Neural progenitor cell (in vitro differentiated cells): ENCODE measurements at regions not wholly inside any gene's neighbourhood (a gene's known extent, or its start where the extent isn't known, plus 50 kb on each side); places are given as distances from the start of the nearest gene placed in this dataset.

Source experiments
- DNase-seq: peaks from one replicate; pipeline ENCODE4 v3.0.0-alpha.2; 2016; ENCODE audit warnings: low spot score
- H2AFZ ChIP-seq: fragments of 200-600 bp; sonication (generic); replicated peaks from 2 replicates; pipeline ENCODE4 v1.6.1; 2016; ENCODE audit warnings: antibody characterized with exemption
- H3F3A ChIP-seq: fragments of 200-600 bp; sonication (generic); 2 replicates; pipeline ENCODE4 v1.6.1; 2016; ENCODE audit warnings: antibody characterized with exemption, low read depth
- H3K27ac ChIP-seq: fragments of 200-600 bp; sonication (generic); 2 replicates; pipeline ENCODE4 v1.5.1; 2016; ENCODE audit warnings: mild to moderate bottlenecking
- H3K27me3 ChIP-seq: fragments of 200-600 bp; sonication (generic); 2 replicates; pipeline ENCODE4 v1.6.1; 2016; ENCODE audit warnings: mild to moderate bottlenecking, moderate library complexity
- H3K36me3 ChIP-seq: fragments of 200-600 bp; sonication (generic); 2 replicates; pipeline ENCODE4 v1.5.1; 2016
- H3K4me1 ChIP-seq: fragments of 200-600 bp; sonication (generic); 2 replicates; pipeline ENCODE4 v1.6.1; 2016; ENCODE audit warnings: mixed run types
- H3K4me2 ChIP-seq: fragments of 200-600 bp; sonication (generic); 2 replicates; pipeline ENCODE4 v1.6.1; 2016
- H3K4me3 ChIP-seq: fragments of 200-600 bp; sonication (generic); 2 replicates; pipeline ENCODE4 v1.5.1; 2016
- H3K79me2 ChIP-seq: fragments of 200-600 bp; sonication (generic); 2 replicates; pipeline ENCODE4 v1.6.1; 2016; ENCODE audit warnings: low read depth
- H3K9ac ChIP-seq: fragments of 200-600 bp; sonication (generic); 2 replicates; pipeline ENCODE4 v1.6.1; 2016
- H3K9me3 ChIP-seq: fragments of 200-600 bp; sonication (generic); 2 replicates; pipeline ENCODE4 v1.5.1; 2016; ENCODE audit warnings: low read depth
- H4K20me1 ChIP-seq: fragments of 200-600 bp; sonication (generic); 2 replicates; pipeline ENCODE4 v1.6.1; 2016; ENCODE audit warnings: low read depth
- H3K27ac Mint-ChIP-seq: 3 replicates; pipeline ENCODE4 v1.8.0; 2021; ENCODE audit warnings: mixed read lengths
- H3K27me3 Mint-ChIP-seq: 2 replicates; pipeline ENCODE4 v1.8.0; 2022; ENCODE audit warnings: low read depth, mild to moderate bottlenecking, inconsistent platforms, moderate library complexity, mixed read lengths; ENCODE audit not compliant: insufficient read depth
- H3K36me3 Mint-ChIP-seq: 3 replicates; pipeline ENCODE4 v1.8.0; 2021; ENCODE audit warnings: mixed read lengths
- H3K4me1 Mint-ChIP-seq: 3 replicates; pipeline ENCODE4 v1.8.0; 2021; ENCODE audit warnings: mixed read lengths
- H3K4me3 Mint-ChIP-seq: 3 replicates; pipeline ENCODE4 v1.8.0; 2021; ENCODE audit warnings: mild to moderate bottlenecking, moderate library complexity, mixed read lengths
- H3K9me3 Mint-ChIP-seq: 3 replicates; pipeline ENCODE4 v1.8.0; 2020; ENCODE audit warnings: mixed read lengths
- CTCF ChIP-seq: fragments of 200-600 bp; sonication (generic); IDR thresholded peaks from 2 replicates; pipeline ENCODE4 v1.5.1; 2017; ENCODE audit warnings: antibody characterized with exemption, mild to moderate bottlenecking
- EZH2 ChIP-seq: fragments of 200-600 bp; sonication (generic); IDR thresholded peaks from 2 replicates; pipeline ENCODE4 v1.6.1; 2017; ENCODE audit warnings: antibody characterized with exemption, mild to moderate bottlenecking, moderate library complexity
- EZH2phosphoT487 ChIP-seq: fragments of 200-600 bp; sonication (generic); IDR thresholded peaks from 2 replicates; pipeline ENCODE4 v1.6.1; 2017; ENCODE audit warnings: antibody characterized with exemption

GRCh38 chr21:39025198-39025597 lies 158.1 kb downstream of the PSMG1 start:
- Mint-ChIP-seq H3K4me3 (no peak overlapping the region), H3K36me3 (no peaks in the 10 kb centered on the region), H3K27me3 (peaks cover under 1% of the 10 kb centered on the region), H3K4me1 (peaks cover 31% of the 10 kb centered on the region), H3K27ac (no peak overlapping the region), H3K9me3 (peaks cover 2% of the 10 kb centered on the region)
- H3K27me3 ChIP-seq, result no peaks in the 10 kb centered on the region
- H3K27ac ChIP-seq, result no peak overlapping the region
- no peaks in the 10 kb centered on the region for H3K9me3 ChIP-seq
- H3K9ac ChIP-seq, result no peak overlapping the region
- no peaks in the 10 kb centered on the region for H3K79me2 ChIP-seq
- no peak for TF ChIP-seq EZH2phosphoT487
- no peak for TF ChIP-seq EZH2
- no peak for TF ChIP-seq CTCF
- peaks cover 15% of the 10 kb centered on the region for H3K4me1 ChIP-seq
- H2AFZ ChIP-seq, result no peak overlapping the region
- H3K4me2 ChIP-seq, result no peak overlapping the region
- no peaks in the 10 kb centered on the region for H4K20me1 ChIP-seq
- H3F3A ChIP-seq, result no peaks in the 10 kb centered on the region
- no peak overlapping the region for H3K4me3 ChIP-seq
- DNase-seq, result no peak
- H3K36me3 ChIP-seq, result no peaks in the 10 kb centered on the region

- no peak overlapping the region for H3K27ac Mint-ChIP-seq
Observed at GRCh38 chr21:39024538-39024937, 158.7 kb downstream of the PSMG1 start.

GRCh38 chr21:39022863-39023693 lies 160.2 kb downstream of the PSMG1 start:
- Histone ChIP-seq H3K27me3 (no peaks in the 10 kb centered on the region), H4K20me1 (no peaks in the 10 kb centered on the region), H3K9ac (no peak overlapping the region), H3K36me3 (no peaks in the 10 kb centered on the region), H3K4me1 (peaks cover 15% of the 10 kb centered on the region), H3K79me2 (no peaks in the 10 kb centered on the region), H3F3A (no peaks in the 10 kb centered on the region), H3K4me3 (no peak overlapping the region), H3K9me3 (no peaks in the 10 kb centered on the region), H2AFZ (no peak overlapping the region), H3K4me2 (no peak overlapping the region), H3K27ac (no peak overlapping the region)
- peaks cover 33% of the 10 kb centered on the region for H3K4me1 Mint-ChIP-seq
- peaks cover 2% of the 10 kb centered on the region for H3K9me3 Mint-ChIP-seq
- H3K27me3 Mint-ChIP-seq, result peaks cover 3% of the 10 kb centered on the region
- no peaks in the 10 kb centered on the region for H3K36me3 Mint-ChIP-seq
- H3K27ac Mint-ChIP-seq, result no peak overlapping the region
- DNase-seq, result no peak
- H3K4me3 Mint-ChIP-seq, result no peak overlapping the region
- TF ChIP-seq EZH2phosphoT487 (no peak), CTCF (peak; percentile 43), EZH2 (no peak)

More at GRCh38 chr21:39024538-39024937, 158.7 kb downstream of the PSMG1 start:
- no peaks in the 10 kb centered on the region for H3K9me3 ChIP-seq
- H3K27ac ChIP-seq, result no peak overlapping the region
- no peaks in the 10 kb centered on the region for H3K79me2 ChIP-seq
- H3K4me1 ChIP-seq, result peaks cover 15% of the 10 kb centered on the region
- Mint-ChIP-seq H3K4me1 (peaks cover 34% of the 10 kb centered on the region), H3K27me3 (peaks cover 3% of the 10 kb centered on the region), H3K36me3 (no peaks in the 10 kb centered on the region), H3K4me3 (no peak overlapping the region), H3K9me3 (peaks cover 2% of the 10 kb centered on the region)
- H3K27me3 ChIP-seq, result no peaks in the 10 kb centered on the region
- H3K4me2 ChIP-seq, result no peak overlapping the region
- no peaks in the 10 kb centered on the region for H3F3A ChIP-seq
- H3K9ac ChIP-seq, result no peak overlapping the region
- no peak overlapping the region for H3K4me3 ChIP-seq
- no peak for TF ChIP-seq CTCF
- TF ChIP-seq EZH2, result no peak
- TF ChIP-seq EZH2phosphoT487, result no peak
- no peak overlapping the region for H2AFZ ChIP-seq
- H3K36me3 ChIP-seq, result no peaks in the 10 kb centered on the region
- no peak for DNase-seq
- no peaks in the 10 kb centered on the region for H4K20me1 ChIP-seq
